ENCODE measurements at regions not wholly inside any gene's neighbourhood (a gene's known extent, or its start where the extent isn't known, plus 50 kb on each side); places are given as distances from the start of the nearest gene placed in this dataset.
"Not testable (repeated sequence)": the region's sequence is repeated elsewhere in the genome, so short reads cannot be mapped to it uniquely, and the experiment has no call there.

GRCh38 chr12:67545298-67545697 is 103.2 kb upstream of the DYRK2 start:
- no peak for TF ChIP-seq CTCF (IDR thresholded peaks at IDR 0.05; ENCODE audit: low read depth, low read length)
- no peak for DNase-seq
- Histone ChIP-seq H3K27ac (no peak overlapping the region), H3K27me3 (ENCODE audit: insufficient read depth, low read depth, severe bottlenecking) (no peaks in the 10 kb centered on the region), H3K9me3 (ENCODE audit: severe bottlenecking) (no peaks in the 10 kb centered on the region), H3K36me3 (no peaks in the 10 kb centered on the region), H3K4me3 (ENCODE audit: low read depth, low read length) (no peak overlapping the region)

GRCh38 chr12:67546746-67547145 is 101.8 kb upstream of the DYRK2 start:
- no peak for TF ChIP-seq CTCF (IDR thresholded peaks at IDR 0.05; ENCODE audit: low read depth, low read length)
- no peak for DNase-seq
- H3K27ac ChIP-seq, result no peak overlapping the region
- H3K4me3 ChIP-seq (ENCODE audit: low read depth, low read length), result no peak overlapping the region
- no peaks in the 10 kb centered on the region for H3K36me3 ChIP-seq
- H3K9me3 ChIP-seq (ENCODE audit: severe bottlenecking), result peaks cover 3% of the 10 kb centered on the region
- H3K27me3 ChIP-seq (ENCODE audit: insufficient read depth, low read depth, severe bottlenecking), result no peaks in the 10 kb centered on the region

GRCh38 chr12:67555075-67555717 is 93.3 kb upstream of the DYRK2 start:
- not testable (repeated sequence) for H3K9me3 ChIP-seq (ENCODE audit: severe bottlenecking); H3K36me3 ChIP-seq; H3K27ac ChIP-seq; H3K27me3 ChIP-seq (ENCODE audit: insufficient read depth, low read depth, severe bottlenecking); H3K4me3 ChIP-seq (ENCODE audit: low read depth, low read length)
- DNase-seq, result peak; percentile 24

GRCh38 chr12:67558775-67559174 is 89.8 kb upstream of the DYRK2 start:
- Histone ChIP-seq H3K4me3 (ENCODE audit: low read depth, low read length) (no peak overlapping the region), H3K9me3 (ENCODE audit: severe bottlenecking) (peaks cover 3% of the 10 kb centered on the region), H3K36me3 (no peaks in the 10 kb centered on the region), H3K27ac (no peak overlapping the region), H3K27me3 (ENCODE audit: insufficient read depth, low read depth, severe bottlenecking) (no peaks in the 10 kb centered on the region)
- TF ChIP-seq CTCF (IDR thresholded peaks at IDR 0.05; ENCODE audit: low read depth, low read length), result 0 out of 2 replicates have a peak, but pooled peaks have one; percentile 8
- peak; percentile 22 for DNase-seq

- DNase-seq, result no peak
- Histone ChIP-seq H3K36me3 (no peaks in the 10 kb centered on the region), H3K27me3 (ENCODE audit: insufficient read depth, low read depth, severe bottlenecking) (no peaks in the 10 kb centered on the region), H3K27ac (no peak overlapping the region), H3K4me3 (ENCODE audit: low read depth, low read length) (no peak overlapping the region), H3K9me3 (ENCODE audit: severe bottlenecking) (peaks cover 1% of the 10 kb centered on the region)
- TF ChIP-seq CTCF (IDR thresholded peaks at IDR 0.05; ENCODE audit: low read depth, low read length), result no peak
These were observed 88.8 kb upstream of the DYRK2 start for GRCh38 chr12:67559751-67560150.

- DNase-seq, result no peak
- H3K9me3 ChIP-seq (ENCODE audit: severe bottlenecking), result peaks cover 5% of the 10 kb centered on the region
- no peaks in the 10 kb centered on the region for H3K27me3 ChIP-seq (ENCODE audit: insufficient read depth, low read depth, severe bottlenecking)
- no peak overlapping the region for H3K4me3 ChIP-seq (ENCODE audit: low read depth, low read length)
- H3K27ac ChIP-seq, result no peak overlapping the region
- TF ChIP-seq CTCF (IDR thresholded peaks at IDR 0.05; ENCODE audit: low read depth, low read length), result no peak
- no peaks in the 10 kb centered on the region for H3K36me3 ChIP-seq
These were observed 85.8 kb upstream of the DYRK2 start for GRCh38 chr12:67562513-67563287.
